Upper lobe of left lung (tissue), 4 donors: ENCODE measurements at regions not wholly inside any gene's neighbourhood (a gene's known extent, or its start where the extent isn't known, plus 50 kb on each side); places are given as distances from the start of the nearest gene placed in this dataset.

Experiments
- CTCF ChIP-seq, 6 experiments: fragments of 450-650 bp in 4 of 6; fragments of 200-600 bp in 2 of 6; sonication (generic) in 2 of 6; IDR thresholded peaks; one replicate each; pipeline ENCODE4 v1.5.1; 2016 to 2019; ENCODE audit warnings: antibody characterized with exemption in 6 of 6
- EP300 ChIP-seq, 4 donors: sonication (generic); formaldehyde crosslinking; IDR thresholded peaks; one replicate each; pipeline ENCODE4 v1.5.1; 2017; ENCODE audit warnings: antibody characterized with exemption in 4 of 4, control low read depth in 2 of 4
- POLR2A ChIP-seq, 4 donors: fragments of 450-650 bp; IDR thresholded peaks; one replicate each; pipeline ENCODE4 v1.5.1; 2016 to 2017; ENCODE audit warnings: antibody characterized with exemption in 4 of 4, mild to moderate bottlenecking in 2 of 4
- POLR2AphosphoS5 ChIP-seq, 2 donors: sonication (generic); formaldehyde crosslinking; IDR thresholded peaks; one replicate each; pipeline ENCODE4 v1.5.1; 2017; ENCODE audit warnings: antibody characterized with exemption in 2 of 2

GRCh38 chr18:76548541-76548940, 53.5 kb upstream of the ZNF516 start:
- no peak for TF ChIP-seq POLR2AphosphoS5 (IDR thresholded peaks at IDR 0.05)
- no peak for TF ChIP-seq CTCF (IDR thresholded peaks at IDR 0.05)
- TF ChIP-seq EP300 (IDR thresholded peaks at IDR 0.05) = no peak
- TF ChIP-seq POLR2A (IDR thresholded peaks at IDR 0.05) = no peak
